ELF-1 (cell line): ENCODE measurements at regions not wholly inside any gene's neighbourhood (a gene's known extent, or its start where the extent isn't known, plus 50 kb on each side); places are given as distances from the start of the nearest gene placed in this dataset.

Experiments
- DNase-seq: peaks from one replicate; pipeline ENCODE4 v3.0.0-alpha.2; 2016; ENCODE audit warnings: low read depth, low spot score

- DNase-seq, result no peak
These were observed 62.2 kb upstream of the GOLIM4 start for GRCh38 chr3:168157903-168158302.

- DNase-seq, result peak; percentile 48
These were observed 61.5 kb upstream of the GOLIM4 start for GRCh38 chr3:168157099-168157700.

DNA sequence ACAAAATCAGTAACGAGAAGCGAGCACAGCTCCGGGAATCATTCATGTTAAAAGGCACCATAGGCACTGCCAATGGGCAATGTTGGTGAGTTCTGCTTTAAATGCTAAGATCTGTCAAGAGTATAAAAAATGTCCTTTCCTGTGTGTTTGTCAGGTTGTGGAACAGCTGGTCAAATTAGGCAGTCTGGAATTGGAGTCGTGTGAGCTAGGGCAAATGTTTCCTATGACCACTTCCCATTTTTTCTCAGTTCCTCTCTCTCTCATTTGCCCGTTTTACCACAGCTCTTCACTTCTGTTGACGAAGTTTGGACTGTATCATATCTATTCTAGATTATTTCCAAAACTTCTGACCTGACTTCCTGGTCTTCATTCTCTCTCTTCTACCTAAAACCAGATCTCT lies 60.8 kb upstream of the GOLIM4 start:
- DNase-seq, result no peak

GRCh38 chr3:168155303-168155702 lies 59.6 kb upstream of the GOLIM4 start:
- no peak for DNase-seq

- no peak for DNase-seq
These were observed 58.4 kb upstream of the GOLIM4 start for GRCh38 chr3:168154089-168154488.

GRCh38 chr3:168152149-168152548 lies 56.4 kb upstream of the GOLIM4 start:
- DNase-seq, result no peak
